WI38 (cell line): ENCODE measurements at regions not wholly inside any gene's neighbourhood (a gene's known extent, or its start where the extent isn't known, plus 50 kb on each side); places are given as distances from the start of the nearest gene placed in this dataset.
A peak's percentile ranks its signal among the peaks of the same experiment; 100 is the strongest.

Source experiments
- H3K4me3 ChIP-seq: 2 replicates; pipeline ENCODE4 v1.5.1; 2011; ENCODE audit warnings: low read depth, mild to moderate bottlenecking, control low read depth, low read length
- TF ChIP-seq, protein P1 (sequence below): IDR thresholded peaks from 2 replicates; pipeline ENCODE4 v1.5.1; 2012; ENCODE audit warnings: low read depth, mild to moderate bottlenecking, control low read depth, low read length

DNA sequence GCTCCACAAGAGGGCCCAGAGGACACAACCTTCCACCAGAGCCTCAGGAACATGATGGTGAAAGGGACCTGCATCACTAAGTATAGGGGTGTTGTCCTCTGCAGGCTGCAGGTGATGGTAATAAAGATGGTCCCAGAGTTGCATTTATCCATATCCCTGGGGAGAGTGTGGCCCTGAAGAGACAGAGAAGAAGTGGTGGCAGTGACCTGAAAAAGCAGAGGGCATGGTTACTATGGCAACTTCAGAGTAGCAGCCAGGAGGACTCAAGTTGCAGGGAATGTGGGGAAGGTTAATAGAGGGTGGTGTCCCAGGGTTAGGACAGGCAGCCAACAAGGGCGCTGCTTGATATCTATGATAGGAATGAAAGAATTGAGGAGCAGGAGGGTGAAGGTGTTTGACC is 57.1 kb downstream of the HLA-A start:
- H3K4me3 ChIP-seq, result no peak overlapping the region
- TF ChIP-seq, protein P1, sequence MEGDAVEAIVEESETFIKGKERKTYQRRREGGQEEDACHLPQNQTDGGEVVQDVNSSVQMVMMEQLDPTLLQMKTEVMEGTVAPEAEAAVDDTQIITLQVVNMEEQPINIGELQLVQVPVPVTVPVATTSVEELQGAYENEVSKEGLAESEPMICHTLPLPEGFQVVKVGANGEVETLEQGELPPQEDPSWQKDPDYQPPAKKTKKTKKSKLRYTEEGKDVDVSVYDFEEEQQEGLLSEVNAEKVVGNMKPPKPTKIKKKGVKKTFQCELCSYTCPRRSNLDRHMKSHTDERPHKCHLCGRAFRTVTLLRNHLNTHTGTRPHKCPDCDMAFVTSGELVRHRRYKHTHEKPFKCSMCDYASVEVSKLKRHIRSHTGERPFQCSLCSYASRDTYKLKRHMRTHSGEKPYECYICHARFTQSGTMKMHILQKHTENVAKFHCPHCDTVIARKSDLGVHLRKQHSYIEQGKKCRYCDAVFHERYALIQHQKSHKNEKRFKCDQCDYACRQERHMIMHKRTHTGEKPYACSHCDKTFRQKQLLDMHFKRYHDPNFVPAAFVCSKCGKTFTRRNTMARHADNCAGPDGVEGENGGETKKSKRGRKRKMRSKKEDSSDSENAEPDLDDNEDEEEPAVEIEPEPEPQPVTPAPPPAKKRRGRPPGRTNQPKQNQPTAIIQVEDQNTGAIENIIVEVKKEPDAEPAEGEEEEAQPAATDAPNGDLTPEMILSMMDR, result no peak

DNA sequence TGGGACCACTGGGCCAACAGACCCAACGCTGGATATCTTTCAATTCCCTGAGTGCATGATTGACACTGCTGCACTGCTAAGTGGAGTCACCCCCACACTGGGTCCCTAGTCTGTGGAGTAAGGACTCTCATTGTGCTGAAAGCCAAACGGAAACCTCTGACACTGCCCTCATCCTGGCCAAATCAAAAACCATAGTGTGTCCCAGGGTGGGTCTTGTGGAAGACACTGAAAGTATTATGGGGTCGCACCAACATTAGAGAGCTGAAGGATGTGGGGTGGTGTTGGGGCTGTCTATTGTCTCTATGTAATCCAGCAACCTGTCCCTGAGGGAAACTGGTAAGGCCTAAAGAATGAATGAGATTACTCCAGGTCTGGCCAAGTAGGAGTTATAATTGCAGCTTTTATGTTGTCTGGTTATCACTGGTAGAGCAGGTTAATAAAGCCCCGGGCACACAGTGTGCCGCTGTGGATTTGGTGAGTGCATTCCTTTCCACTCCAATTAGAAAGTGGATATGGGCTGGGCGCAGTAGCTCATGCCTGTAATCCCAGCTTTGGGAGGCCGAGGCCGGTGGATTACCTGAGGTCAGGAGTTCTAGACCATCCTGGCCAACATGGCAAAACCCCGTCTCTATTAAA is 57.9 kb downstream of the HLA-A start:
- H3K4me3 ChIP-seq, result no peak overlapping the region
- TF ChIP-seq, protein P1, result no peak

DNA sequence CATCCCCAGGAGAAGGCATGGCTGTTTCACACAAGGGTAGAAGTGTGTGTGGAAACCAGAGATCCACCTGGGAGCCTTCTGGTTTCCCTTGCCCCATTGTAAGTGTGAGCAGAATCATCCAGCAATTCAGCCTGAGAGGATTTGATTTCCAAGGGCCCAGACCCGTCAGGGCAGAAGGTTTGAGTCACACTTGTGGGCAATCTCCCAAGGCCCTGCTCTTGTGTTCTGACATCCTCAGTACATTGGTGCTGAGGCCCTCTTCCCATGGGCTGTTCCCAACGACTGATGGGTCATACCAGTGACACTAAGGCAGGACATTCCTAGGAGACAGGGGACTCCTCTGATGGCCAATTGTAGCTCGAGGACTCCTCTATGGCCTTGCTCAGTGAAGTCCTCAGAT is 58.2 kb upstream of the POLR1H start:
- H3K4me3 ChIP-seq, result no peak overlapping the region
- TF ChIP-seq, protein P1, result no peak

DNA sequence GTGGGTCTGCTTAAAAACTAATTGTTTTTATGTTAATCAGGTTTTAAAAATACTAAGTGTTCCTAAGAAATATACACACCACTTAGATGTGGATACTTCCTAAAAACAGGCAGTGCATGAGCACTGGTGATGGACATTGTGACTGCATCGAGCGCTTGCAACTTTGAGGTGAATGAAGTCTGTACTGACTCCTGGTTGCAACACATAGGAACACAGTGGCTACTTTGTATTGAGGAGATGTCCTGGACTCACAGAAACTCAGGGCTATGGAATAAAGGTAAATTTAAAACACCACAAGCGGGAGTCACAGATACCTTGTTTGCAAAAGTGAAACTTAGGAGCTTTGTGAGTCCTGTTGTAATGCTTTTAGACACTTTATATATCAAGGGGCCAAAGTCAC is 55.6 kb upstream of the POLR1H start:
- TF ChIP-seq, protein P1, result no peak
- H3K4me3 ChIP-seq, result no peak overlapping the region

DNA sequence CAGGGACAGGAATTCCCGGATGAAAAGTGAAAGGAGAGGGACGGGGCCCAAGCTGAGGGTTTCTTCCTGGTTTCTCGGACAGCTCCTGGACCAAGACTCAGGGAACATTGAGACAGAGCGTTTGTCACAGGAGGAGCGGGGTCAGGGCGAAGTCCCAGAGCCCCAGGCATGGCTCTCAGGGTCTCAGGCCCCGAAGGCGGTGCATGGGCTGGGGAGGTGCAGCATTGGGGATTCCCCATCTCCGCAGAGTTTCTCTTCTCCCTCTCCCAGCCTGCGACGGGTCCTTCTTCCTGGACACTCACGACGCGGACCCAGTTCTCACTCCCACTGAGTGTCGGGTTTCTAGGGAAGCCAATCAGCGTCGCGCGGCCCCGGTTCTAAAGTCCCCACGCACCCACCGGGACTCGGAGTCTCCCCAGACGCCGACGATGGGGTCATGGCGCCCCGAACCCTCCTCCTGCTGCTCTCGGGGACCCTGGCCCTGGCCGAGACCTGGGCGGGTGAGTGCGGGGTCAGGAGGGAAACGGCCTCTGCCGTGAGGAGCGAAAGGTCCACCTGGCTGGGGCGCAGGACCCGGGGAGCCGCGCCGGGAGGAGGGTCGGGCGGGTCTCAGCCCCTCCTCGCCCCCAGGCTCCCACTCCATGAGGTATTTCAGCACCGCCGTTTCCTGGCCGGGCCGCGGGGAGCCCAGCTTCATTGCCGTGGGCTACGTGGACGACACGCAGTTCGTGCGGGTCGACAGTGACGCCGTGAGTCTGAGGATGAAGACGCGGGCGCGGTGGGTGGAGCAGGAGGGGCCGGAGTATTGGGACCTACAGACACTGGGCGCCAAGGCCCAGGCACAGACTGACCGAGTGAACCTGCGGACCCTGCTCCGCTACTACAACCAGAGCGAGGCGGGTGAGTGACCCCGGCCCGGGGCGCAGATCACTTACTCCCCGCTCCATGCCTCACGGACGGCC is 54.6 kb upstream of the POLR1H start:
- TF ChIP-seq, protein P1, result no peak
- peak overlapping the region; percentile 46 for H3K4me3 ChIP-seq

DNA sequence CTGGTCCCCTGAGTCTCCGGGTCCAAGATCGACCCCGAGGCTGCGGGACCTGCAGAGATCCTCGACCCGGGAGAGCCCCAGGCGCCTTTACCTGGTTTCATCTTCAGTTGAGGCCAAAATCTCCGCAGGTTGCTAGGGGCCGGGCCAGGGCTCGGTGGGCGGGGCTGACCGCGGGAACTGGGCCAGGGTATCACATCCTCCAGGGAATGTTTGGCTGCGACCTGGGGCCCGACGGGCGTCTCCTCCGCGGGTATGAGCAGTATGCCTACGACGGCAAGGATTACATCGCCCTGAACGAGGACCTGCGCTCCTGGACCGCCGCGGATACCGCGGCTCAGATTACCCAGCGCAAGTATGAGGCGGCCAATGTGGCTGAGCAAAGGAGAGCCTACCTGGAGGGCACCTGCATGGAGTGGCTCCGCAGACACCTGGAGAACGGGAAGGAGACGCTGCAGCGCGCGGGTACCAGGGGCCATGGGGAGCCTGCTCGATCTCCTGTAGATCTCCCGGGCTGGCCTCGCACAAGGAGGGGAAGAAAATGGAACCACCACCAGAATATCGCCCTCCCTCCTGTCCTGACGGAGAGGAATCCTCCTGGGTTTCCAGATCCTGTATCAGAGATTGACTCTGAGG is 53.8 kb upstream of the POLR1H start:
- H3K4me3 ChIP-seq, result peak overlapping the region; percentile 46; the same call in 1 of the 2 replicates
- TF ChIP-seq, protein P1, result no peak
